Uterus (tissue), 3 donors: ENCODE measurements at regions not wholly inside any gene's neighbourhood (a gene's known extent, or its start where the extent isn't known, plus 50 kb on each side); places are given as distances from the start of the nearest gene placed in this dataset.

Experiments
- DNase-seq, 2 donors: peaks; one replicate each; pipeline ENCODE4 v3.0.0-alpha.2; 2019 to 2020
- H3K27ac ChIP-seq, 2 donors: fragments of 200-600 bp; sonication (generic); 1 replicate in 1 of 2; 2 replicates in 1 of 2; pipeline ENCODE4 v1.5.1; 2016 to 2018
- H3K27me3 ChIP-seq, 2 donors: fragments of 200-600 bp; sonication (generic); one replicate each; pipeline ENCODE4 v1.5.1; 2018 to 2019; ENCODE audit warnings: control low read depth in 1 of 2
- H3K36me3 ChIP-seq, 2 donors: fragments of 200-600 bp; sonication (generic); one replicate each; pipeline ENCODE4 v1.5.1; 2019; ENCODE audit warnings: control low read depth in 1 of 2
- H3K4me1 ChIP-seq, 2 donors: fragments of 200-600 bp; sonication (generic); one replicate each; pipeline ENCODE4 v1.5.1; 2018 to 2019; ENCODE audit warnings: control low read depth in 1 of 2
- H3K4me3 ChIP-seq, 2 donors: fragments of 200-600 bp; sonication (generic); 1 replicate in 1 of 2; 2 replicates in 1 of 2; pipeline ENCODE4 v1.5.1; 2018 to 2019; ENCODE audit warnings: mild to moderate bottlenecking in 1 of 2
- H3K9me3 ChIP-seq, 2 donors: fragments of 200-600 bp; sonication (generic); one replicate each; pipeline ENCODE4 v1.5.1; 2019; ENCODE audit warnings: control low read depth in 1 of 2
- POLR2A ChIP-seq, 2 donors: fragments of 450-650 bp; IDR thresholded peaks; one replicate each; pipeline ENCODE4 v1.6.1; 2016; ENCODE audit warnings: antibody characterized with exemption in 2 of 2, mild to moderate bottlenecking in 1 of 2, moderate library complexity in 1 of 2
- intact Hi-C: fragments of 100-400 bp; cut with DNase I; formaldehyde crosslinking; loops from one replicate; pipeline ENCODE4 v1.15.1; 2023; ENCODE audit warnings: low total_unique reads
- TF ChIP-seq, protein P1 (sequence below), 4 experiments: fragments of 200-600 bp in 2 of 4; fragments of 450-650 bp in 2 of 4; sonication (generic) in 2 of 4; IDR thresholded peaks; one replicate each; pipeline ENCODE4 v1.5.1; 2016 to 2019; ENCODE audit warnings: antibody characterized with exemption in 4 of 4, mild to moderate bottlenecking in 2 of 4, moderate library complexity in 1 of 4
- donor health status: DM: yes; HTN: yes; CAD: no.

GRCh38 chr5:93006915-93007314 lies 574.1 kb downstream of the NR2F1-AS1 start:
- no peaks in the 10 kb centered on the region for H3K36me3 ChIP-seq
- TF ChIP-seq POLR2A (IDR thresholded peaks at IDR 0.05): no peak
- TF ChIP-seq, protein P1, sequence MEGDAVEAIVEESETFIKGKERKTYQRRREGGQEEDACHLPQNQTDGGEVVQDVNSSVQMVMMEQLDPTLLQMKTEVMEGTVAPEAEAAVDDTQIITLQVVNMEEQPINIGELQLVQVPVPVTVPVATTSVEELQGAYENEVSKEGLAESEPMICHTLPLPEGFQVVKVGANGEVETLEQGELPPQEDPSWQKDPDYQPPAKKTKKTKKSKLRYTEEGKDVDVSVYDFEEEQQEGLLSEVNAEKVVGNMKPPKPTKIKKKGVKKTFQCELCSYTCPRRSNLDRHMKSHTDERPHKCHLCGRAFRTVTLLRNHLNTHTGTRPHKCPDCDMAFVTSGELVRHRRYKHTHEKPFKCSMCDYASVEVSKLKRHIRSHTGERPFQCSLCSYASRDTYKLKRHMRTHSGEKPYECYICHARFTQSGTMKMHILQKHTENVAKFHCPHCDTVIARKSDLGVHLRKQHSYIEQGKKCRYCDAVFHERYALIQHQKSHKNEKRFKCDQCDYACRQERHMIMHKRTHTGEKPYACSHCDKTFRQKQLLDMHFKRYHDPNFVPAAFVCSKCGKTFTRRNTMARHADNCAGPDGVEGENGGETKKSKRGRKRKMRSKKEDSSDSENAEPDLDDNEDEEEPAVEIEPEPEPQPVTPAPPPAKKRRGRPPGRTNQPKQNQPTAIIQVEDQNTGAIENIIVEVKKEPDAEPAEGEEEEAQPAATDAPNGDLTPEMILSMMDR (IDR thresholded peaks at IDR 0.05): no peak
- H3K27ac ChIP-seq: no peak overlapping the region
- no peak for DNase-seq
- H3K4me1 ChIP-seq: no peaks in the 10 kb centered on the region
- no peak overlapping the region for H3K4me3 ChIP-seq
- intact Hi-C loops: no loop called here
- no peaks in the 10 kb centered on the region for H3K9me3 ChIP-seq
- no peaks in the 10 kb centered on the region for H3K27me3 ChIP-seq

DNA sequence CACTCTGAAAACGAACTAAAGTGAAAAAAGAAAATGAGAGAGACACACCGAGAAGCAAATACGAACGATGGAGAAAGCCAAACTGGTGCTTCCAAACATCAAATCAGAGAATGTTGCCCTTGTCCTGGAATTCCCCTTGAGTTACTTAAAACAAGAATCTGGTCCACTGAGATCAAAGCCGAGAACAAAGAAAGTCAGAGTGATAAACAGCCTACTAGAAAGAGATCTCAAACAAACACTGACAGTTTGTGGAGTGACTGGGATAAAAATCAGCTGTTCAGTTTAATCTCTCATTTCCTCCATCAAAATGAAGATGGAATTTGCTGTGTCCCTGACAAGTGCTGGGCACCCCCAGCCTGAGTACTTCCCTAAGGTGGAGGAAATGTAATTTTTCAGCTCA lies 582.6 kb downstream of the NR2F1-AS1 start:
- Histone ChIP-seq H3K36me3 (no peaks in the 10 kb centered on the region), H3K27ac (no peak overlapping the region), H3K4me3 (no peak overlapping the region), H3K9me3 (no peaks in the 10 kb centered on the region), H3K27me3 (no peaks in the 10 kb centered on the region), H3K4me1 (no peaks in the 10 kb centered on the region)
- DNase-seq: no peak
- intact Hi-C loops: no loop called here
- TF ChIP-seq POLR2A (IDR thresholded peaks at IDR 0.05): no peak
- TF ChIP-seq, protein P1 (IDR thresholded peaks at IDR 0.05): no peak

GRCh38 chr5:92994392-92994791 lies 586.6 kb downstream of the NR2F1-AS1 start:
- Histone ChIP-seq H3K4me1 (no peaks in the 10 kb centered on the region), H3K27me3 (no peaks in the 10 kb centered on the region), H3K9me3 (no peaks in the 10 kb centered on the region), H3K4me3 (no peak overlapping the region), H3K27ac (no peak overlapping the region), H3K36me3 (no peaks in the 10 kb centered on the region)
- intact Hi-C loops: no loop called here
- DNase-seq: no peak
- TF ChIP-seq, protein P1 (IDR thresholded peaks at IDR 0.05): no peak
- no peak for TF ChIP-seq POLR2A (IDR thresholded peaks at IDR 0.05)

- Histone ChIP-seq H3K4me3 (no peak overlapping the region), H3K9me3 (no peaks in the 10 kb centered on the region), H3K27ac (peak overlapping the region in 1 of 2 donors; percentile 25), H3K36me3 (no peaks in the 10 kb centered on the region), H3K4me1 (no peaks in the 10 kb centered on the region), H3K27me3 (no peaks in the 10 kb centered on the region)
- intact Hi-C loops: no loop called here
- no peak for DNase-seq
- TF ChIP-seq, protein P1 (IDR thresholded peaks at IDR 0.05): no peak
- no peak for TF ChIP-seq POLR2A (IDR thresholded peaks at IDR 0.05)
Measured at GRCh38 chr5:92992073-92992472, 588.9 kb downstream of the NR2F1-AS1 start.

GRCh38 chr5:92991581-92992067 lies 589.4 kb downstream of the NR2F1-AS1 start:
- peak overlapping the region in 1 of 2 donors; percentile 25 for H3K27ac ChIP-seq
- H3K4me1 ChIP-seq: no peaks in the 10 kb centered on the region
- DNase-seq: no peak
- no peaks in the 10 kb centered on the region for H3K27me3 ChIP-seq
- H3K4me3 ChIP-seq: no peak overlapping the region
- no peak for TF ChIP-seq POLR2A (IDR thresholded peaks at IDR 0.05)
- TF ChIP-seq, protein P1 (IDR thresholded peaks at IDR 0.05): no peak
- no peaks in the 10 kb centered on the region for H3K36me3 ChIP-seq
- H3K9me3 ChIP-seq: no peaks in the 10 kb centered on the region
- intact Hi-C loops: no loop called here
